NCI-H2227 (cell line): ENCODE measurements at regions not wholly inside any gene's neighbourhood (a gene's known extent, or its start where the extent isn't known, plus 50 kb on each side); places are given as distances from the start of the nearest gene placed in this dataset.

Experiments
- DNase-seq: peaks from one replicate; lab custom pipeline; 2025; ENCODE audit not compliant: unreplicated experiment; lab: John Stamatoyannopoulos, UW

- DNase-seq = no peak
These were observed 312.9 kb upstream of the GIMD1 start for GRCh38 chr4:106681381-106681921.

- no peak for DNase-seq
These were observed 310.5 kb upstream of the GIMD1 start for GRCh38 chr4:106679063-106679462.

- DNase-seq = no peak
These were observed 308.6 kb upstream of the GIMD1 start for GRCh38 chr4:106677213-106677612.

GRCh38 chr4:106676173-106676921 lies 307.8 kb upstream of the GIMD1 start:
- DNase-seq = no peak

GRCh38 chr4:106671716-106672115 lies 303.1 kb upstream of the GIMD1 start:
- no peak for DNase-seq

GRCh38 chr4:106670976-106671375 lies 302.4 kb upstream of the GIMD1 start:
- no peak for DNase-seq

GRCh38 chr4:106659371-106659770 lies 290.8 kb upstream of the GIMD1 start:
- no peak for DNase-seq

- DNase-seq = no peak
These were observed 283.5 kb upstream of the GIMD1 start for GRCh38 chr4:106652095-106652494.

GRCh38 chr4:106650701-106651100 lies 282.1 kb upstream of the GIMD1 start:
- DNase-seq = no peak

GRCh38 chr4:106647451-106647850 lies 278.9 kb upstream of the GIMD1 start:
- DNase-seq = no peak

- no peak for DNase-seq
These were observed 260.7 kb upstream of the GIMD1 start for GRCh38 chr4:106629268-106629625.

GRCh38 chr4:106628586-106629267 lies 260.1 kb upstream of the GIMD1 start:
- no peak for DNase-seq

GRCh38 chr4:106627051-106627450 lies 258.5 kb upstream of the GIMD1 start:
- DNase-seq = no peak

GRCh38 chr4:106624671-106625070 lies 256.1 kb upstream of the GIMD1 start:
- no peak for DNase-seq

- no peak for DNase-seq
These were observed 250.4 kb upstream of the GIMD1 start for GRCh38 chr4:106618956-106619355.

GRCh38 chr4:106615961-106616360 lies 247.4 kb upstream of the GIMD1 start:
- no peak for DNase-seq

- no peak for DNase-seq
These were observed 246.9 kb upstream of the GIMD1 start for GRCh38 chr4:106615410-106615945.

- no peak for DNase-seq
These were observed 245.9 kb upstream of the GIMD1 start for GRCh38 chr4:106614441-106614840.

- no peak for DNase-seq
These were observed 241.3 kb upstream of the GIMD1 start for GRCh38 chr4:106609917-106610316.

- no peak for DNase-seq
These were observed 239.0 kb upstream of the GIMD1 start for GRCh38 chr4:106607558-106607957.

GRCh38 chr4:106604319-106605051 lies 235.9 kb upstream of the GIMD1 start:
- no peak for DNase-seq

GRCh38 chr4:106603471-106603870 lies 234.9 kb upstream of the GIMD1 start:
- DNase-seq = no peak
